SKM-1 treated with dmso at 0.1 percent for 144 hours (cell line): ENCODE measurements at regions not wholly inside any gene's neighbourhood (a gene's known extent, or its start where the extent isn't known, plus 50 kb on each side); places are given as distances from the start of the nearest gene placed in this dataset.

Source experiments
- DNase-seq: peaks from one replicate; lab custom pipeline; 2025; ENCODE audit not compliant: unreplicated experiment; lab: John Stamatoyannopoulos, UW

DNA sequence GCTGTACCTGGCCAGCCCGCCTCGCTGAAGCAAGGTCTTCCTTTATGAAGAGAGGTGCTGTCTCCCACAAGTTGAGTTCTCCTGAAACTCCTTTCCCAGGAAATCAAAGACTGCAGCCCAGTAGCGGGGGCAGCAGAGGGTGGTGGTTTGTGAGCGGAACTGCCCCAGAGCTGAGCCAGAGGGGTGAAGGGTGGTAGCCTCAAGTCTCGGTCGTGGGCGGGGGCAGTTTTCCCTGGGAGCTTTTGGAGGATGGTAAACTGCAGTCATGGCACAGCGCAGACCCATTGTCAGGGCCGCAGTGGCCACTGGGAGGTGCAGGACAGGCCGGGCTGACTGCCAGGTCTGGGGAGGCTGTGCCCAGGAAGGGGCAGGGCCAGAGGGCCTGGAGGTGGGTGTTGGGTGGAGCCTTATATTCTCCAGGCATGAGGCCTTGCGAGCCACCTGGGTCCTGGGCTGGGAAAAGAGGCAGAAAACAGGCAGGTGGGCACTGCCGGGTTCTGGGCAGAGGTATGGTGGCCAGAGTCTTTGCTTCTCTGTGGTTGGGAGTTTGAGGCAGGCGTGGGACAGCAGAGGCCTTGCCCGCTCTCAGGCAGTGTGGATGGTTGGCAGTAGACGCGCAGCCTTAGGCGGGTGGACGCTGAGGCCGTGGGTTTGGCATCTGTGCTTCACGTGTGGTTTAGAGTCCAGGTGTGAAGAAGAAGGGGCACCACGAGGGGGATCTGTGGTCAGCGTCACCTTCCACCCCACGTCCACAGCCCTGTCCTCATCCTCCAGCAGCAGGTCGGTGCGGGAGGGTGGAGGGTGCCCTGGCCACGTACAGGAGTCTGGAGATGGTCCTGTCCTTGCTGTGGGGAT lies 1176.4 kb downstream of the BRD1 start:
- DNase-seq: no peak

DNA sequence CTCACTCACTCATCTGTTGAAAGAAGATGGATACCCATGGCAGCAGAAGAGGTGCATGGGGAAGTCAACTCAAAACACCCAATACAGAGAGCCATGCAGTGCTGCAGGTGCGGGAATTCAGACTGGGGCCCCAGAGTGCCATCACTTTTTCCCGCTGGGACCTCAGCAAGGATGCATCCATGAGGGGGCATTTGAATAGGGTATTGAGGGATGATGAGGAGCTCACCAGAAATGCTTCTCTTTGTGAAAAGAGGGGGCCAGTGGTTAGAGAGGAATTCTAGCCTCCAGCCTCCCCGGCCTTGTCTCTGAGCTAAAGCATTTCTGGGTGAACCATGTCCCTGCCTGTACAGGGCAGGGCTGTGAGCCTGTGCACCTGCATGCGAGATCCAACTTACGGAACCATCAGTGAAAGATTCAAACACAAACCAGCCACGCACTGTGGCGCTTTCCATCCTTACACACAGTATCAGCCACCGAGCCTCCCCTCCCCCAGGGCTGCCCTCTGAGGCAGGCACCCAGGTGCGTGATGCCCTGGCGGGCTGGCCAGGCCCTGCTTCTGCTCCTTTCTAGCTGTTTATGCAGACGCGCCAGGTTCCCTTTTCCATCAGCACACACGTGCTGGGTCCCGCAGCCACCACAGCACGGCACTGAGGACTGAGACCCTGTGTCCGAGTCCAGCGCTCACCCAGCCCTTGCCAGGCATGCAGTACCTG lies 1177.2 kb downstream of the BRD1 start:
- no peak for DNase-seq

DNA sequence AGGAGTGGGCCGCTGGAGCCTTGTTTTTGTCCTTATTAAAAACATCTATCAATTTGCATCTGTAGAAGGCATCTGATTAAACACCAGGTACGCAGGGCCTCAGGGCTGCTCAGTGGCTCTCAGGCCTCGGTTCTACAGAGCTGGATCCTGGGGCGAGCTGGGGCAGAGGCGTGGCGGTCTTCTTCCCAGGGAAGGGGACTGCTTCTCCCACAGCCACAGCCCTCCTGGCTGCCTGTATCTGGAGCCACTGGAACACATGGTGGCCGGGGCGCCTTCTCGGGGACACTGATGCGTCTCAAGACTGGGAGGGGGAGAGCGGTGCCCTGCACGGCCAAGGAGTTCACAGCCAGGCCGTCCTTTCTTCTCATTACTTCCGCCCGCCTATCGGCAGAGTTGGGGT lies 1178.2 kb downstream of the BRD1 start:
- no peak for DNase-seq

DNA sequence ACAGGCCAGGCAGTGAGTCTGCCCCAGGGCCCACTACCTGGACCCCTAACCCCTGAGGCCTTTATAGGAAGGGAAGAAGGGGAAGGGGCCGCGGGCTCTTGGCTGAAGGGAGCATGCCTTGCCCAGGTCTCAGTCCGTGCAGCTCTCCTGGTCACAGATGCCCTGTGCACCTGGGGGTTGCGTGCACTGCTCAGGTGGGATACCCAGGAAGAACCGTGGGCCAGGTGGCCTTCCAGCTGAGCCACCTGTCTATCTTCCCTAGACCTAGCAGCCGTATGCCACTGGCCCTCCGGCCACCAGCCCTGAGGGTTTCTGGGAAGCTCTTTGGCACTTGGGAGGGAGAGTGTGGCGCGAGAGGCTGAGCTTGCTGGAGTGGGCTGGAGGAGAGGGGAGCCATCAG lies 1178.6 kb downstream of the BRD1 start:
- DNase-seq: no peak

DNA sequence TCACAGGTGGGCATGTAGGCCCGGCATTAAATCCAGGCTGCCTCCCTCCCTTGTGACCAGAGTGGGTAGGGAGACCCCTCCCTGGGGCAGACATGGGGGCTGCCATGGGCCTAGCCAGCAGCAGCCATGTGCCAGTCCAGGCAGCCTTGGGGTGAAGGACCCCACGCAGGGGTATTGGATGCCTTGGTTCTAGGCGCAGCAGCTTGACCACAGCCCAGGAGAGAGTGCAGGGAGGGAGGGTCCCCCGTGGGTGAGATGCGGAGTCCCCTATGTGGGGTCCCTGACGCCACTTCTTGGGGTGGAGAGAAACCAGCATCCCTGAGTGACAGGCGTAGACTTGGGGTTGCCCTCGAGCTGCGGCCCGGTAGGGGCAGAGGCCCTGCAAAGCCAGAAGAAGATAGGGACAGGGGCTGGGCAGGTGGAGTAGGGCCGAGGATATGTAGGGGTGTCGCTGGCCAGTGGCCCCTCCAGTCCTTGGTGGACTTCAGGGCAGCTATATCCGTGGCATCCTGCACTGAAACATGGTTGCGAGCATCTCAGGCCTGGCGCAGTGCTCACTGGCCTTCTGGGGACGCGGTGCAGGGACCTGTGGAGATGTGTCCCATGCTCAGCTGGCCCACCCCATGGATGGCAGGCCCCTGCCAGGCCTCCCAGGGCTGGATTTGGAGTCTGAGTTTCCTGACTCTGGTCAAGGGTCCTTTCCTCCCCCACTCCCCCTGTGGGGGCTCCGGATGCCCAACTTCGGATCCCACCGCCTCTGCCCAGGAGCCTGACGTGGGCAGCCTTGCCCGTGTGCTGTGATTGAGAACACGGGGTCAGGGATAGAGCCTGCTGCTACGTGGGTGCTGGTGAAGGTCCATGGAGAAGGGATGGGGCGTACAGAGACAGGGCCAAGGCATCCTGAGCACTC lies 1179.8 kb downstream of the BRD1 start:
- DNase-seq: peak; percentile 28

DNA sequence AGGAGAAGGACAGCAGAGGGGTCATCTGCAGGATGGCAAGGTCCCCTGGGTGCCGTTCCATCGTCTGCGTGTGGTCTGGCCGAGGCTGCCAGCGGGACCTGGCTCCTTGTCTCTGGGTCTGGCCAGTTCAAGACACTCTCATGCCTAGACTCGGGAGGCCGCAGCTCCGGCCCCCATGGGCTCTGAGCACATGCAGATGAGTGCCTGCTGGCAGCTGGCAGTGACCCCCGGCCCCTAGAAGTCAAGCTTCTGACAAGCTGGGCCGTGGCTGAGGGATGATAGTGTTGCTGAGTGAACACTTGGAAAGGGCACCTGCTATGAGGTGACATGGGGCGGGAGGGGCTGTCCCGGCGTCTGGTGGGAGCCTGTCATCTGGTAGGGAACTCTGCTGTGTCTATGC lies 1180.6 kb downstream of the BRD1 start:
- no peak for DNase-seq

DNA sequence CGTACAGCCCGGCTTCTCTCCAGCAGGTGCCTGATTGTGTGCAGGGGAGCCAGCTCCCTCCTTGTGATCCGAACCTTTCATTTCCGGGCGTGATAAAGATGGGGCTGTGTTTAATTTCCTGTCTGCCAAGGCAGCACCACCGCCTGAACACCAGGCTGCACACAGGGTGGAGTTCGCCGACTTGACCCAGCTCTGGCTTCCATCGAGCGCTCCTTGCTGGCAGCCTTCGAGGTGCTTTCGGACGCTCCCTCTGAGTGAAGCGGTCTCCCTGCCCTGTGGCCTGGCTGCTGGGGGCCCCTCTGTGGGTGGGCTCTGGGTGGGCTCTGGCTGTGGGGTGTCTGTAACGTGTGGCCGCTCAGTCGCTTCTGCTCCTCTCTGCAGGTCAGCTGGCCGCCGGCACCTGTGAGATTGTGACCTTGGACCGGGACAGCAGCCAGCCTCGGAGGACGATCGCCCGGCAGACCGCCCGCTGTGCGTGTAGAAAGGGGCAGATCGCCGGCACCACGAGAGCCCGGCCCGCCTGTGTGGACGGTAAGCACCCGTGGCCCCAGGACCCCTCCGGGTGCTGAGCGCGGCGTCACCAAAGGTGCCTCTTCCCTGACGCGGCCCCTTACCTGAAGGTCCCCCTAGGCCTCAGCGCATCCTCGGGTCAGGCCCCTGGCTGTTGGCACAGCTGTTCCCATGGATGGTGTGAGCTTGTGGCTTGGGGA lies 1181.3 kb downstream of the BRD1 start:
- DNase-seq: no peak

DNA sequence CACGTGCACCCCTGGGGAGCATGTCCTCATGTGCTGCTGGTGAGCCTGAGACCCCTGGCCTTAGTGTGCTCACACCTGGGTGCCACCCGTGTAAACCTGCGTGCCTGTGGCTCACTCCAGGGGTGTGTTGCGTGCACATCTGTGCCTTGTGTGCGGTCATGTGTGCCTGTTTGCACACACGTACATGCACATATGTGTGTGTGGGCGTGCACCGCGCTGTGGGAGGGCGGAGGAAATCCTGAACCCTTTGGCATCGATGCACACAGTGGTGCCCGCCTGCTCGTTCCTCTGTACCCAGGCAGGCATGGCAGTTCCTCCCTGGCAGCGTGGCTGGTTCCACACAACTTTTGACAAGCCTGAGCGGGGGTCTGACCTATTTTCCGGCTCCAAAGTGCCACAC lies 1181.9 kb downstream of the BRD1 start:
- no peak for DNase-seq

DNA sequence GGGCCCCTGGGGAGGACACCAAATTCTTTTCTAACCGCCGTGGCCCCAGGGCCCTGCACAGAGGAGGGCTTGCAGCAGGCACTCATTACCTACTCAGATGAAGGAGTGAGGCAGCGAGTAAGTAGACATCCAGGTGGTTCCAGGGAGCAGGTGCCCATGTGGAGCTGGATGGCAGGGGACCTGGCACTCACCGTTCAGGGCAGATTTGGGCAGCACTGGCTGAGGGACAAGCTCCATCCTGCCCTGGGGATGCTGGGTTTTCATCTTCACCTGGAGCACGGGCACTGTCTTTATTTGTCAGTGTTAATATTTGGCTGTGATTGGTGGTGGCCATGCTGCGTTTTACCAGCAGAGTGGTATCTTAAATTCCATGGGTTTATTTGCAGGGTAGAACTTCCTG lies 1182.7 kb downstream of the BRD1 start:
- DNase-seq: no peak

DNA sequence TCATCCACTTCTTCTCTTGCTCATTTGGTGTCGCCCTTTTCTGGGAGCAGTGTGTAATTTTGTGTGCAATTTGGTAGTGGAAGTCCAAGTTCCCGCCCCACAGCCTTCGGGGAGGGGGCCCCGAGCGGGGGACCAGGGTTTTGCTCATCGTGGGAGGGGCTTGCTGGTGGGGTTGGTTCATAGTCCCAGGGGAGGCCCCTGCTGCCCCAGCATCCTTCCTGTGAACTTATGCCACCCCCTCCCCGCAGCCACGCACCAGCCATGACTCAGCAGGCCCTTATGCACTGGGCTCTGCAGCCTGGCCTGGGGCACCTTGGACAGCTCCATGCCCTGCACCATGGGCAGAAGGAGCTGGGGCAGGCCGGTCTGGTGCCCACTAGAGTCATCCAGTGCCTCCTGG lies 1183.6 kb downstream of the BRD1 start:
- DNase-seq: no peak

DNA sequence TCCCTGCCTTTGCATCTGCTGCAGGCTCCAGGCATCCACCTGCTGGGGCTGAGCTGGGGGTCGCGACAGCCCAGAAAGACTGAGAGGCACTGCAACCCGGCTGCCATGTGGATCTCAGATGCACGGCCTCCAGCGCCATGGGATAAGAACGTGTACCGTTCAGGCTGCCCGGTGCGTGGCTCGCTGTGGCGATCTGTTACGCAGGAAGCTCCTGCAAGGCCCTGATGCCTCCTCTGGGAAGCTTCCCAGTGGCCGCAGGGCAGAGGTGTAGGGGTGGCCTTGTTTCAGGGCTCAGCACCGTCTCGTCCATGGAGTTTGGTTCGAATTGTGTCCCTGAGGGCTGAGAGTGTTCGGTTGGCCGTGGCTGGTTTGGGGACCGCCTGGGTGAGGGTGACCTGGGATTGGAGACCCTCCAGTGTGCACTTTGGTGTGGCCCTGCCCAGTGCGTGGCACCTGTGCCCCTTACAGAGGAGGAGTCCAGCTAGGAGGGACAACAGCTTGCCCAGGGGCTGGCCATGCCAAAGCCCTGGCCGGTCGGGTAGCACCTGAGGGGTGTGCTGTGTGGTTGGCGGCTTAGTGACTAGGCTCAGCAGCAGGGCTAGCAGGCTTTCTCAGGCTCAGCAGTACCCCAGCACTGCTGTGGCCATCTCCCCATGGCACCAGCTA lies 1184.5 kb downstream of the BRD1 start:
- no peak for DNase-seq

DNA sequence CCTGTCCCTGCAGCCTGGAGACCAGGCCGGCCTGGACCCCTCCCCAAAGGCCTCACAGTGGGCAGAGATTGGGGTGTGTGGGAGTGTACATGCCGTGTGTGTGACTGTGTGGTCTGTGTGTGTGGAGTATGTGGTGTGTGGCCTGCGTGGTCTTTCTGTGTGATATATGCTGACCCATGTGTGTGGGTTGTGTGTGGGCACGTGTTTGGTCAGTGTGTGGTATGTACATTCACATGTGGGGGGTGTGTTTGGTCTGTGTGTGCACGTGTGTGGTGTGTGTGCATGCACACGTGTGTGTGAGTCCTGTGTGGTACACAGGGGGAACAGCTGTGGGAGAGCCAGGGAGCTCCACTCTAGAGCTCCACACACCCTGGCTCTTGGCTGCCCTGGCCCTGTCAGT lies 1185.1 kb downstream of the BRD1 start:
- no peak for DNase-seq

DNA sequence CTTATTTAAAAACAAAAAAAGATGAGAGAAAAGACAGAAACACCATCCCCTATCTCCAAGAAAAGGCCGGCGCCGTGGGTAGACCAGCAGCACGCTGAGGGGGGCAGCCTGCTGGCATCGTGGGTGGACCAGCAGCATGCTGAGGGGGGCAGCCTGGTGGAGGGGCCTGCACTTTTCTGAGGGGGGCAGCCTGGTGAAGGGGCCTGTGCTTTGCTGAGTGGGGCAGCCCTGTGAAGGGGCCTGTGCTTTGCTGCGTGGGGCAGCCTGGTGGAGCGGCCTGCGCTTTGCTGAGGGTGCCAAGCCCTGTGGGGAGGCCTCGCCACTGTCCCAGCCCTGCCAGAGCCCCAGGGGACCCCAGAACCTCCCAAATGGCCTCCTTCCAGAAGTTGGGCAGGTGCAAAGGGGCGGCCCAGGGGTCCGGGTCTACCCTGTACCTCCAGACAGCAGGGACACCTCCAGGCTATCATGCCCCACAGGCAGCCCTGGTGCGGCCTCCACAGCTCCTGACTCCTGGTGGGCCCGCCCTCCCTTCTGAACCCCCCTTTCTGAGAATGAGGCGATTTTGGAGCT lies 1185.7 kb downstream of the BRD1 start:
- no peak for DNase-seq

DNA sequence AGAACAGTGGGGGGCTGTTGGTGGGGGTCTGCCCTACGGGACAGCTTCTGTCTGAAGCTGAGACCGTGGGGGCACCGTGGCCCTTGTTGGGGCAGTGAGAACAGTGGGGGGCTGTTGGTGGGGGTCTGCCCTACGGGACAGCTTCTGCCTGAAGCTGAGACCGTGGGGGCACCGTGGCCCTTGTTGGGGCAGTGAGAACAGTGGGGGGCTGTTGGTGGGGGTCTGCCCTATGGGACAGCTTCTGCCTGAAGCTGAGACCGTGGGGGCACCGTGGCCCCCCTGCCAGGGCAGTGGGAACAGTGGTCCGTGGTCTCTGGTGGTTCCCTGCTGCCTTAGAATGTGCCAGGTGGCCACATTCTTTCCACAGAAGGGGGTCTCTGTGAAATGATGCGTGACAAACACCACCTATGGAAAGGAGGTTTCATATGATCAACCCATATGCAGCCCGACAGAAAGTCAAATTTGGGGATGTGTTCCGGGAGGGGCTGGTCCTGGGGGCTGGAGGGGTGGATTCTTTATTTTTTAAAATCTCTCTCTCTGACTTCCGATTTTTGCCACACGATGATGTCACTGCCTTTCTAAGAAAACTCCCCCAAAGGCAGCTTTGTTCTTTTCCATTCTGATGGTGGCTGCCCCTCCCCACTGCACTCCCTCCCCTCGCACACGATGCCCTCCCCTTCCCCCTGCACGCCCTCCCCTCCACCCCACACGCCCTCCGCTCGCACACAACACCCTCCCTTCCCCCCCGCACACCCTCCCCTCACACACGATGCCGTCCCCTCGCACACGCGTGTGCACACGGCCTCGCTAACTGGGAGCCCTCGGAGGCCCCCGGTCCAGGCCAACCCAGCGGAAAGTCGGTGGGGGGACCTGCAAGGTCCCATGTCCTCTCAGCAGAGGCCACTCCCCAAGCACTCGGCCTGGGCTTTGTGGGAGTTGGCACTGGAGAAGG lies 1186.5 kb downstream of the BRD1 start:
- DNase-seq: no peak

DNA sequence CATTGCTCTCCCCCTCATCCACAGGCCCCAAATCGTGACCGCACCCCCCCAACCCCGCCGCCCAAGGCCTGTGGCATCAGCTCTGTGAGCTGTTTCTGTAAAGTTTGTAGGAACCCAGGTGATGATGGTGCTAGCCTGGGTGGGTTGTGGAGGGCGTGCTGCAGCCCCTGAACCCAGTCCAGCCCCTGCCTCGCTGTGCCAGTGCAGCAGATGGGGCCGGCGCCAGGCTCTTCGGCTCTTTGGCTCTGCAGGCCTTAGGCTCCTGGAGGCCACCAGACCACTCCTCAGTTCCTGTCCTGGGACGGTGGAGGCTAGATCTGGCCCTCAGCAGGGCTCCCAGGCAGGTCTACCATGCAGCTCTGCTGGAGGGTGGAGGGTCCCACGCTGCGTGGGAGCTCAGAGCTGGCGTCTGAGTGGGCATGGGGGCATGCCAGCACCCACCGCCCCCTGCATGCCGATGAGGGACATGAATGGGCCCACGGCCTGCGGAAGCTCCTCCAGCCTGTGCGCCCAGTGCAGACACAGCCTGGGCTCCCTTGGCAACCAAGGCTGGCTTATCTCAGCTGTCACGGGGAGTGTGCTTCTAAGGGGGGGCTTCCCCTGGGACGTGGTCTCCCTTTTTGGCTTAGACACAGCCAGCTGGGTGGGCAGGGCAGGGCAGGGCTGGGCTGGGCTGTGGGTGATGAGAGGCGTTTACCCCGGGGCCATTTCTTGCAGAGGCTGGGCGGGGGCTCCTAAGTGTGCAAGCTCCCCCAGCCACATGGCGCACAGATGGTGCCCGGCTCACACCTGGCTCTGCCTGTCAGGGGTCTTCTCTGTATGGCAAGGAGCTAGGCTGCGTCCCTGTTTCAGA lies 1187.6 kb downstream of the BRD1 start:
- no peak for DNase-seq

DNA sequence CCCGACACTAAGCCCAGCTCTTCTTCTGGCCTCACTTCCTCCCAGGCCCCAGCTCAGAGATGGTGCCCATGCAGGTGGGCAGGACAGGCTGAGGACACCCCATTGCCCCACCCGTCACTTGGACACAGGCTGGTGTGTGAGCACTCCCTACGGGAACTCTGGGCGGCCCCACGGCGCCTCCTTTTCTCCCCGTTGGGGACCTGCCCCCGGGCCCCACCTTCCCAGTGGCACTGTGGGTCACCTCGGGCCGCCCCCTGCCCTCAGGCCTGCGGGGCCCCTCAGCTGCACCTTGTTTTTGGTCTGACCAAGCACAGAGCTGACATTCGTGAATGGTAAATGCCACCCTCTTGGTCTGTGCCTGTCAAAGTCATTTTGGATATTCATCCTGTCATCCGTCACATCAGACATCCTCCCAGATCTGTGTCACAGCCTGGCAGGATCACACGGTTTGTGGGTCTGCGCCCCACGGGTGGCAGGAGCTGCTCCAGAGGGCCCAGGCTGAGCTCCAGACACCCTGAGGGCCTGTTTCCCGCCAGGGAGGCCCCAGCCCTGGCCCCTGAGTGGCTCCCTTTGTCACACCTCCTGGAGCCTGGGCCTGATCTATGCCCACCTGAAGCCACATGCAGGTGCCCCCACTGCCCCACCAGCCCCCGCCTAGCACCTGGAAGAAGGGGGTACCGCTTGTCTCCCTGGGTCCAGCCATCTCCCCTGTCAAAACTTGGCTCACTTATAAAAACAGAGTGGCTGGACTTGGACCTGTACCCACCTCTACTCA lies 1188.5 kb downstream of the BRD1 start:
- no peak for DNase-seq

DNA sequence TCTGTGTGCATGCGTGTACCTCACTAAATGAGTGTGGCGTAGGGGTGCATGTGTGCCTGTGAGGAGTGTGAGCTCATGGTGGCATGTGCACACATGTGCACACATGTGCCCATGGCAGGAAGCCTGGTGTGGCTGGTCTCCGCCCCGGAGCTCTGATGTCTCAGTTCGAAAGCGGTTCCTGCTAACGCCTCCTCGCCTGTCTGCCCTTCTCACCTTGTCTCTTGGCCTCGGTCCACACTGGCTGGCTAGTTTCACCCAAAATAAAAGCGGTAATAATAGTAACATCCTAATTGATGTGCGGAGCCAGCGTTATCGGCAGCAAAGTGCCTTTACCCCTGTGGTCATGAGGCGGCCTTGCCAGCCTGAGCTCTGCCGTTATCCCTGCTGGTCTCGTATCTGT lies 1190.4 kb downstream of the BRD1 start:
- DNase-seq: no peak
